A673 (cell line): ENCODE measurements at regions not wholly inside any gene's neighbourhood (a gene's known extent, or its start where the extent isn't known, plus 50 kb on each side); places are given as distances from the start of the nearest gene placed in this dataset.

Experiments
- BruUV-seq: library from RNA; stranded (reverse); fragments of 400-500 nt; replicated peaks from 2 replicates; lab custom pipeline; 2021; lab: Mats Ljungman, UMichigan
- CTCF ChIA-PET: fragments of 300-600 bp; sonication (Branson Sonifier 250); formaldehyde crosslinking; loops from one replicate; lab custom pipeline; 2022; ENCODE audit warnings: antibody characterized with exemption; lab: Charles Lee
- POLR2A ChIA-PET: fragments of 300-600 bp; sonication (Branson Sonifier 250); formaldehyde crosslinking; loops from one replicate; lab custom pipeline; 2022; ENCODE audit warnings: antibody characterized with exemption; ENCODE audit not compliant: low non-redundant PET; lab: Charles Lee
- DNase-seq: peaks from one replicate; pipeline ENCODE4 v3.0.0-alpha.2; 2015; ENCODE audit warnings: low spot score
- H3K27ac ChIP-seq: fragments of 200-600 bp; sonication (generic); 2 replicates; pipeline ENCODE4 v1.5.1; 2016; ENCODE audit warnings: mixed run types, low read depth, mild to moderate bottlenecking, mixed read lengths, antibody characterized with exemption, low read length; ENCODE audit not compliant: poor library complexity, severe bottlenecking
- H3K27me3 ChIP-seq: fragments of 200-600 bp; sonication (generic); replicated peaks from 2 replicates; pipeline ENCODE4 v1.6.1; 2017; ENCODE audit warnings: mixed run types, low read depth, mild to moderate bottlenecking, mixed read lengths, antibody characterized with exemption, low read length; ENCODE audit not compliant: insufficient read depth, poor library complexity
- H3K36me3 ChIP-seq: fragments of 200-600 bp; sonication (generic); 2 replicates; pipeline ENCODE4 v1.6.1; 2016; ENCODE audit warnings: mixed run types, mild to moderate bottlenecking, mixed read lengths, antibody characterized with exemption, low read length; ENCODE audit not compliant: insufficient read depth, poor library complexity, severe bottlenecking
- H3K4me1 ChIP-seq: fragments of 200-600 bp; sonication (generic); 2 replicates; pipeline ENCODE4 v1.6.1; 2017; ENCODE audit warnings: mixed run types, mild to moderate bottlenecking, mixed read lengths, antibody characterized with exemption, low read length; ENCODE audit not compliant: insufficient read depth, poor library complexity, severe bottlenecking
- H3K4me3 ChIP-seq: fragments of 200-600 bp; sonication (generic); 2 replicates; pipeline ENCODE4 v1.5.1; 2016; ENCODE audit warnings: low read depth, mixed run types, mild to moderate bottlenecking, mixed read lengths, low read length; ENCODE audit not compliant: poor library complexity, severe bottlenecking
- H3K9me3 ChIP-seq: fragments of 200-600 bp; sonication (generic); 2 replicates; pipeline ENCODE4 v1.6.1; 2016; ENCODE audit warnings: mixed run types, low read depth, mild to moderate bottlenecking, mixed read lengths, antibody characterized with exemption, low read length; ENCODE audit not compliant: poor library complexity, severe bottlenecking
- EZH2 ChIP-seq: fragments of 200-600 bp; sonication (generic); IDR thresholded peaks from 2 replicates; pipeline ENCODE4 v1.6.1; 2017; ENCODE audit warnings: borderline replicate concordance, low read depth, mild to moderate bottlenecking, mixed read lengths, antibody characterized with exemption, low read length; ENCODE audit not compliant: poor library complexity, severe bottlenecking
- intact Hi-C: fragments of 100-400 bp; cut with micrococcal nuclease; formaldehyde crosslinking; loops from one replicate; pipeline ENCODE4 v1.10.0; 2022; ENCODE audit not compliant: unreplicated experiment
- TF ChIP-seq, protein P1 (sequence below): fragments of 300-800, 200-600 bp; sonication (generic); conservative IDR thresholded peaks from 2 replicates; pipeline ENCODE4 v1.5.1; 2017; ENCODE audit warnings: low read depth, mild to moderate bottlenecking, antibody characterized with exemption, low read length, moderate library complexity, mixed read lengths

DNA sequence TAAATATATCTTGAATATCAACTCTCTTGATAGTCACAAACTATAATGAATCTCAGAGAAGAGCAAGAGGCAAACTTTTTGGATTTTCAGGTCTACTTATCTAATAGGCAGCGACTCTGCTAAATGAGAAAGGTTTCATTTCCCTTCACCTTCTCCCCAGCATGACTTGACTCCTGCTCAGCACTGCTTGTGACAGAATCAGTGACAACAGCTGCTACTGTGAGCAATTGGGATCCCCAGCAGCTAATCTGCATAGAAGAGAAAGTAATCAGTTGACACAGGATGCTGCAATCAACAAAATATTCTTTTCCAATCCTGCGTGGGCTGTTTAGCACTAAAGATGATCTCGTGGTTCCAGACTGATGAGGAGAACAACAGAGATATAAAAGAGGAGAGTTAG, 205.5 kb downstream of the MMUT start:
- intact Hi-C loops = no loop called here
- ChIA-PET CTCF (no interaction called here), POLR2A (no interaction called here)
- H3K4me1 ChIP-seq = no peaks in the 10 kb centered on the region
- no peak overlapping the region for H3K4me3 ChIP-seq
- no peak overlapping the region for H3K27ac ChIP-seq
- no TSS peak for BruUV-seq
- H3K36me3 ChIP-seq = no peaks in the 10 kb centered on the region
- H3K27me3 ChIP-seq = no peaks in the 10 kb centered on the region
- no peak for TF ChIP-seq EZH2
- TF ChIP-seq, protein P1, sequence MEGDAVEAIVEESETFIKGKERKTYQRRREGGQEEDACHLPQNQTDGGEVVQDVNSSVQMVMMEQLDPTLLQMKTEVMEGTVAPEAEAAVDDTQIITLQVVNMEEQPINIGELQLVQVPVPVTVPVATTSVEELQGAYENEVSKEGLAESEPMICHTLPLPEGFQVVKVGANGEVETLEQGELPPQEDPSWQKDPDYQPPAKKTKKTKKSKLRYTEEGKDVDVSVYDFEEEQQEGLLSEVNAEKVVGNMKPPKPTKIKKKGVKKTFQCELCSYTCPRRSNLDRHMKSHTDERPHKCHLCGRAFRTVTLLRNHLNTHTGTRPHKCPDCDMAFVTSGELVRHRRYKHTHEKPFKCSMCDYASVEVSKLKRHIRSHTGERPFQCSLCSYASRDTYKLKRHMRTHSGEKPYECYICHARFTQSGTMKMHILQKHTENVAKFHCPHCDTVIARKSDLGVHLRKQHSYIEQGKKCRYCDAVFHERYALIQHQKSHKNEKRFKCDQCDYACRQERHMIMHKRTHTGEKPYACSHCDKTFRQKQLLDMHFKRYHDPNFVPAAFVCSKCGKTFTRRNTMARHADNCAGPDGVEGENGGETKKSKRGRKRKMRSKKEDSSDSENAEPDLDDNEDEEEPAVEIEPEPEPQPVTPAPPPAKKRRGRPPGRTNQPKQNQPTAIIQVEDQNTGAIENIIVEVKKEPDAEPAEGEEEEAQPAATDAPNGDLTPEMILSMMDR = no peak
- no peaks in the 10 kb centered on the region for H3K9me3 ChIP-seq
- DNase-seq = no peak

DNA sequence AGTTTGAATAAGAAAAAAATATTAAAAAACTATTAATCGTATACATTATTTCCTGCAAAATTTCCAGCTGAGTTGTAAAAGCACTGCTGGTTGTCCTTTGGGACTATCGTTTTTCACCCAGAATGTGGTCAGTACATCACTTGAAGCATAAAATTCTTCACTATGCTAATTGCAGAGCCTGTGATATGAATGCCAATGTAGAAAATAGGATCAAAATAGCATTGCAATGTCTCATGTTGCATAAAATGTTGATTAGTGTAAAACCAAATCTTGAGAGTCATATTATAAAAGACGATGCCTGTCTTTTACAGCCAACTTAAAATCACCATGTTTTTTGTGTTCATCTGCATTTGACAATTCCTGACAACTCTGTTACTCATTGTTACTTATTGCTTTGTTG, 207.7 kb downstream of the MMUT start:
- Histone ChIP-seq H3K4me1 (no peaks in the 10 kb centered on the region), H3K4me3 (no peak overlapping the region), H3K27me3 (no peaks in the 10 kb centered on the region), H3K9me3 (no peaks in the 10 kb centered on the region), H3K27ac (no peak overlapping the region), H3K36me3 (no peaks in the 10 kb centered on the region)
- peak; percentile 32 for DNase-seq
- no peak for TF ChIP-seq EZH2
- TF ChIP-seq, protein P1 = no peak
- CTCF ChIA-PET = no interaction called here
- intact Hi-C loops = no loop called here
- POLR2A ChIA-PET = no interaction called here
- BruUV-seq = no TSS peak

DNA sequence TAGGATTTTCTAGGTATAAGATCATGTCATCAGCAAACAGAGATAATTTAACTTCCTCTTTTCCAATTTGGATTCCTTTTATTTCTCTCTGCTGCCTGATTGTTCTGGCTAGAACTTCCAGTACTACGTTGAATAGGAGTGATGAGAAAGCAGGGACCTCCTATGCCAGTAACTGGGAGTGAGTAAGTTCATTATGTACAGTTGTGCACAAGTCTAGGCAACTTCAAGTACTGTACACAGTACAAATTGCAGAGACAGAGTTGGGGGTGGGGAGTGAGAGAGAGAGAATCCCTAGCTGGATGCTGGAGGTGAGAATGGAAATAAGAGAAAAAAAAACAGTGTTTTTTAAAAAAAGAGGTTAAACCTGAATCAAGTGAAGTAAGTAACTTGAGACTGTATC, 210.2 kb downstream of the MMUT start:
- POLR2A ChIA-PET = no interaction called here
- no TSS peak for BruUV-seq
- intact Hi-C loops = no loop called here
- Histone ChIP-seq H3K36me3 (no peaks in the 10 kb centered on the region), H3K4me1 (no peaks in the 10 kb centered on the region), H3K27ac (no peak overlapping the region), H3K27me3 (no peaks in the 10 kb centered on the region), H3K9me3 (no peaks in the 10 kb centered on the region), H3K4me3 (no peak overlapping the region)
- DNase-seq = no peak
- CTCF ChIA-PET = no interaction called here
- TF ChIP-seq EZH2 = no peak
- TF ChIP-seq, protein P1 = no peak
